HEK293T (cell line): ENCODE measurements at regions not wholly inside any gene's neighbourhood (a gene's known extent, or its start where the extent isn't known, plus 50 kb on each side); places are given as distances from the start of the nearest gene placed in this dataset.

ENCODE experiments used
- ARNT ChIP-seq: fragments of 450-650 bp; IDR thresholded peaks from 2 replicates; pipeline ENCODE4 v1.6.1; 2017; ENCODE audit warnings: mild to moderate bottlenecking
- CTBP1 ChIP-seq: fragments of 450-650 bp; IDR thresholded peaks from 2 replicates; pipeline ENCODE4 v1.6.1; 2016; ENCODE audit warnings: borderline replicate concordance
- L3MBTL2 ChIP-seq: fragments of 450-650 bp; conservative IDR thresholded peaks from 2 replicates; pipeline ENCODE4 v1.6.1; 2016; ENCODE audit warnings: mild to moderate bottlenecking
- NFRKB ChIP-seq: fragments of 450-650 bp; IDR thresholded peaks from 2 replicates; pipeline ENCODE4 v1.6.1; 2016; ENCODE audit warnings: mild to moderate bottlenecking, moderate library complexity
- PKNOX1 ChIP-seq: fragments of 450-650 bp; IDR thresholded peaks from 2 replicates; pipeline ENCODE4 v1.6.1; 2016
- SUZ12 ChIP-seq: fragments of 450-650 bp; IDR thresholded peaks from 2 replicates; pipeline ENCODE4 v1.6.1; 2016; ENCODE audit warnings: mild to moderate bottlenecking
- ZNF384 ChIP-seq: fragments of 450-650 bp; IDR thresholded peaks from 2 replicates; pipeline ENCODE4 v1.6.1; 2016

- no peak for TF ChIP-seq ARNT
- TF ChIP-seq SUZ12: no peak
- no peak for TF ChIP-seq L3MBTL2
- no peak for TF ChIP-seq CTBP1
- no peak for TF ChIP-seq ZNF384
- TF ChIP-seq NFRKB: no peak
- no peak for TF ChIP-seq PKNOX1
Observed at GRCh38 chrX:15989716-15990115, 133.6 kb upstream of the GRPR start.
